IPS DF 4.7 (cell line): ENCODE measurements at regions not wholly inside any gene's neighbourhood (a gene's known extent, or its start where the extent isn't known, plus 50 kb on each side); places are given as distances from the start of the nearest gene placed in this dataset.

Experiments used
- DNase-seq: peaks from one replicate; pipeline ENCODE4 v3.0.0-alpha.2; 2013; ENCODE audit warnings: low spot score; ENCODE audit errors: extremely low read depth

GRCh38 chr1:58312461-58312860, 234.1 kb downstream of the OMA1 start:
- DNase-seq, result no peak

GRCh38 chr1:58310881-58311280, 235.6 kb downstream of the OMA1 start:
- no peak for DNase-seq

GRCh38 chr1:58310469-58310868, 236.1 kb downstream of the OMA1 start:
- DNase-seq, result no peak

GRCh38 chr1:58308206-58308605, 238.3 kb downstream of the OMA1 start:
- DNase-seq, result peak; percentile 11

- no peak for DNase-seq
These were observed 239.1 kb downstream of the OMA1 start for GRCh38 chr1:58307431-58307830.

- DNase-seq, result no peak
These were observed 240.9 kb downstream of the OMA1 start for GRCh38 chr1:58305622-58306021.

- no peak for DNase-seq
These were observed 242.1 kb downstream of the OMA1 start for GRCh38 chr1:58304346-58304975.

GRCh38 chr1:58303841-58304240, 242.7 kb downstream of the OMA1 start:
- no peak for DNase-seq

GRCh38 chr1:58293388-58293787, 253.1 kb downstream of the OMA1 start:
- DNase-seq, result no peak

- peak; percentile 36 for DNase-seq
These were observed 255.7 kb downstream of the OMA1 start for GRCh38 chr1:58290685-58291372.

GRCh38 chr1:58288624-58289142, 257.8 kb downstream of the OMA1 start:
- DNase-seq, result no peak

- DNase-seq, result no peak
These were observed 258.5 kb downstream of the OMA1 start for GRCh38 chr1:58287894-58288623.

GRCh38 chr1:58284225-58284510, 262.4 kb downstream of the OMA1 start:
- no peak for DNase-seq

GRCh38 chr1:58283388-58284224, 262.9 kb downstream of the OMA1 start:
- no peak for DNase-seq

GRCh38 chr1:58282623-58283387, 263.7 kb downstream of the OMA1 start:
- DNase-seq, result no peak

GRCh38 chr1:58266242-58266641, 280.3 kb downstream of the OMA1 start:
- no peak for DNase-seq

GRCh38 chr1:58264462-58264861, 282.1 kb downstream of the OMA1 start:
- DNase-seq, result no peak

GRCh38 chr1:58262702-58263101, 283.8 kb downstream of the OMA1 start:
- no peak for DNase-seq

GRCh38 chr1:58258082-58258481, 288.4 kb downstream of the OMA1 start:
- no peak for DNase-seq

GRCh38 chr1:58257003-58257402, 289.5 kb downstream of the OMA1 start:
- no peak for DNase-seq

- DNase-seq, result no peak
These were observed 290.0 kb downstream of the OMA1 start for GRCh38 chr1:58256546-58256945.
